ENCODE measurements at regions not wholly inside any gene's neighbourhood (a gene's known extent, or its start where the extent isn't known, plus 50 kb on each side); places are given as distances from the start of the nearest gene placed in this dataset.
"Not testable (repeated sequence)": the region's sequence is repeated elsewhere in the genome, so short reads cannot be mapped to it uniquely, and the experiment has no call there.

DNA sequence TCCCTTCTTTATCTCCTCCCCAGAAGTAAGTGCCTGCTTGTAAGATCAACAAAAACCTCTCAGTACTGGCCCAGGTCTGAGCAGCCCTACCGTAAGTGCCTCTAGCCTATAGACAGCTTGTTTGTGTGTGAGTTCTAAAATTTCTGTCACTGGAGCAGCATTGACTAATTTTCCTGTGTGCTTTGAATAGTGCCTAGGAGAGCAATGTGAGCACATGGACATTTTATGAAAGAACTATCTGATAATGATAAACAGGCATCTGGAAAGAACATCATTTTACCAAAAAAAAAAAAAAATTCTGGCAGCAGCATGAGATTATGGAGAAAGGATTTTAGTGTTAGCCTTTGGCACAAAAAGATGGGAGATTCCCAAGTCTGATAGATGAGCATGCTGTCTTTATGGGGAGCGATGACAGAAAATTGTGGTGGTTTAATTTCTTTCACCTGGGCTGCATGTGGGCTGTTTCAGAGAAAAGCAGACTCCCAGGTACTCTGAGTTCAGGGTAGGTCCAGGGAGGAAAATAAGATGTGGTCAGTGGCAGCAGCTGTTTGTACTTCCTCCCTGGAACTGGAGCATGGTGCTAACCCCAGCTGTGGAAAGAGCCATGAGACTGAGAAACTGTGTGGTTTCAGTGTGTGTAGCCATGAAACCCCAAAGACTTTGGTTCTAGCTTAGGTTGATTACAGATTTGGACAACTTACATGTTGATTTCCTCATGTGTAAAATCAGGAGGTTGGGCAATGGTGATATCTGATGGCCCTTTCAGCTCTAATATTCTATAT lies 419.9 kb downstream of the NTRK2 start:
- FAIRE-seq (no peak), DNase-seq (ENCODE audit: low spot score) (no peak)

DNA sequence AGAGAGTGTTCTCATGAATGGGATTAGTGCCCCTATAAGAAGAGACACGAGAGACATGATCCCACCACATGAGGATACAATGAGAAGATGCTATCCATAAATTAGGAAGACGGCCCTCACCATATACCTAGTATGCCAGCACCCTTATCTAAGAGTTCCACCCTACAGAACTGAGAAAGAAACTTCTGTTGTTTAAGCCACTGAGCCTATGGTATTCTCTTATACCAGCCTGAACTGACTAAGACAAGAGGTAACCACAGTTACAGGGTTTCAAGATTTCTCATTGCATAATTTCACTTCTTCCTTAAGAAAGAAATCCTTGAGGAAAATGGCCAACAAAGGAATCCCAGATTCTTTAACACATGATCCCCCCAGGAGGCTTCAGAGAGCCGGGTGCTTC lies 412.4 kb downstream of the NTRK2 start:
- FAIRE-seq (no peak), DNase-seq (ENCODE audit: low spot score) (no peak)

DNA sequence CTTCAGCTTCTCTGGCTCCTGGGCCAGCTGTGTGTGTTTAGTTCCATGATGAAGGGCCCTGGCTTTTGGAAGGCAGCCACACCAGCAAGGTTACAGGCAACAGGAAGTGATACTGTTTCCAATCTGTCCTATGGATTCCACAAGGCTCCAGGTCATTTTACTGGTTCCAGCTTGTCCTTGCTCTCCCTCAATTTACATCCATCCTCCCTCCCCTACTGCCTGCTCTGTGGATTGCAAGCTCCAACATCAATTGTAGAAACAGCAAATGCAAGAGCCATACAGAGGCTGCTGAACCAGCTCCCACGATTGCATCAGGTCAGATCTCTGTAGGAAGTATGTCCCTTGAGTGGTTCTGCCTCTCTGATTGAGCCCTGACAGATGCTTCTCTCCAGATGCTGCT lies 409.8 kb downstream of the NTRK2 start:
- FAIRE-seq (no peak), DNase-seq (ENCODE audit: low spot score) (no peak)

- DNase-seq (ENCODE audit: low spot score), result no peak
- FAIRE-seq, result no peak
Observed at GRCh38 chr9:85077944-85078343, 408.4 kb downstream of the NTRK2 start.

DNA sequence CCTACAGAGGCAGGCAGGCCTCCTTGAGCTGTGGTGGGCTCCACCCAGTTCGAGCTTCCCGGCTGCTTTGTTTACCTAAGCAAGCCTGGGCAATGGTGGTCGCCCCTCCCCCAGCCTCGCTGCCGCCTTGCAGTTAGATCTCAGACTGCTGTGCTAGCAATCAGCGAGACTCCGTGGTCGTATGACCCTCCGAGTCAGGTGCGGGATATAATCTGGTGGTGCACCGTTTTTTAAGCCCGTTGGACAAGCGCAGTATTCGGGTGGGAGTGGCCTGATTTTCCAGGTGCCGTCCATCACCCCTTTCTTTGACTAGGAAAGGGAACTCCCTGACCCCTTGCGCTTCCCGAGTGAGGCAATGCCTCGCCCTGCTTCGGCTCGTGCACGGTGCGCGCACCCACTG lies 407.6 kb downstream of the NTRK2 start:
- not testable (repeated sequence) for FAIRE-seq; DNase-seq (ENCODE audit: low spot score)

Data from RCC 7860 (cell line).